HCT116 (cell line): ENCODE measurements at regions not wholly inside any gene's neighbourhood (a gene's known extent, or its start where the extent isn't known, plus 50 kb on each side); places are given as distances from the start of the nearest gene placed in this dataset.

Source experiments
- ATAC-seq: fragments of 200-7000 bp; cut with Tn5 transposase; 2 replicates; pipeline ENCODE4 v1.9.1; 2020; ENCODE audit warnings: mild to moderate bottlenecking, moderate library complexity
- BruUV-seq: library from RNA; stranded (reverse); fragments of 400-500 nt; replicated peaks from 2 replicates; lab custom pipeline; 2021; lab: Mats Ljungman, UMichigan
- CTCF ChIA-PET: fragments of 300-600 bp; sonication (Branson Sonifier 250); formaldehyde crosslinking; loops from one replicate; lab custom pipeline; 2021; ENCODE audit warnings: antibody characterized with exemption; lab: Charles Lee
- POLR2A ChIA-PET: fragments of 300-600, 350-600 bp; sonication (Branson Sonifier 250); formaldehyde crosslinking; loops from one replicate; lab custom pipeline; 2021; ENCODE audit warnings: antibody characterized with exemption; lab: Charles Lee
- RAD21 ChIA-PET, 2 experiments: fragments of 300-600 bp; sonication (Branson Sonifier 250); formaldehyde crosslinking; loops; one replicate each; lab custom pipeline; 2023; ENCODE audit warnings: low total read pairs in 2 of 2; ENCODE audit not compliant: uncharacterized antibody in 2 of 2, unreplicated experiment in 2 of 2, low non-redundant PET in 1 of 2; lab: Charles Lee
- DNase-seq: peaks from one replicate; pipeline ENCODE4 v3.0.0-alpha.2; 2010; ENCODE audit warnings: low read depth, low spot score
- H2AFZ ChIP-seq: fragments of 200-600 bp; shearing (Covaris generic), sonication (generic); 2 replicates; pipeline ENCODE4 v1.6.1; 2017; ENCODE audit warnings: low read depth, mixed run types, mixed read lengths, antibody characterized with exemption, low read length; ENCODE audit not compliant: poor library complexity, severe bottlenecking
- H3K27ac ChIP-seq: 2 replicates; pipeline ENCODE4 v1.5.1; 2012; ENCODE audit warnings: low read depth, low read length
- H3K27me3 ChIP-seq: fragments of 200-600 bp; sonication (generic); 2 replicates; pipeline ENCODE4 v1.6.1; 2016; ENCODE audit warnings: mixed run types, low read length, mixed read lengths; ENCODE audit not compliant: insufficient read depth
- H3K36me3 ChIP-seq, 2 experiments: fragments of 200-500 bp in 1 of 2; fragments of 200-600 bp in 1 of 2; sonication (Bioruptor generic) in 1 of 2; sonication (generic) in 1 of 2; 2 replicates each; pipeline versions ENCODE4 v1.5.1 to v1.6.1; 2014 to 2016; ENCODE audit warnings: low read length in 2 of 2, inconsistent platforms in 1 of 2, mixed read lengths in 1 of 2, mixed run types in 1 of 2; ENCODE audit not compliant: insufficient read depth in 2 of 2, control insufficient read depth in 1 of 2
- H3K4me1 ChIP-seq, 2 experiments: fragments of 200-600 bp in 1 of 2; sonication (generic) in 1 of 2; 2 replicates each; pipeline versions ENCODE4 v1.5.1 to v1.6.1; 2012 to 2017; ENCODE audit warnings: low read length in 2 of 2, inconsistent platforms in 1 of 2, mild to moderate bottlenecking in 1 of 2, mixed read lengths in 1 of 2, mixed run types in 1 of 2, moderate library complexity in 1 of 2; ENCODE audit not compliant: insufficient read depth in 2 of 2, control insufficient read depth in 1 of 2
- H3K4me2 ChIP-seq: fragments of 200-600 bp; sonication (generic); 2 replicates; pipeline ENCODE4 v1.6.1; 2017; ENCODE audit warnings: mixed run types, low read length, mixed read lengths
- H3K4me3 ChIP-seq, 2 experiments: fragments of 200-600 bp in 1 of 2; sonication (generic) in 1 of 2; replicated peaks in 1 of 2; 2 replicates each; pipeline ENCODE4 v1.5.1; 2011 to 2016; ENCODE audit warnings: low read length in 2 of 2, control low read depth in 1 of 2, low read depth in 1 of 2, mild to moderate bottlenecking in 1 of 2, mixed read lengths in 1 of 2, mixed run types in 1 of 2
- H3K79me2 ChIP-seq: fragments of 200-600 bp; sonication (generic); 2 replicates; pipeline ENCODE4 v1.6.1; 2017; ENCODE audit warnings: mild to moderate bottlenecking, mixed run types, low read length, moderate library complexity, mixed read lengths; ENCODE audit not compliant: insufficient read depth
- H3K9ac ChIP-seq: fragments of 200-600 bp; sonication (generic); 2 replicates; pipeline ENCODE4 v1.6.1; 2016; ENCODE audit warnings: low read length, mixed read lengths
- H3K9me2 ChIP-seq: fragments of 200-600 bp; sonication (generic), shearing (Covaris generic); 2 replicates; pipeline ENCODE4 v1.6.1; 2017; ENCODE audit warnings: mixed run types, mild to moderate bottlenecking, moderate library complexity; ENCODE audit not compliant: insufficient read depth
- H3K9me3 ChIP-seq, 2 experiments: fragments of 200-500 bp in 1 of 2; fragments of 200-600 bp in 1 of 2; sonication (Bioruptor generic) in 1 of 2; sonication (generic) in 1 of 2; 2 replicates each; pipeline ENCODE4 v1.6.1; 2014 to 2017; ENCODE audit warnings: low read length in 2 of 2, mixed read lengths in 2 of 2, inconsistent platforms in 1 of 2, low read depth in 1 of 2, mild to moderate bottlenecking in 1 of 2, mixed run types in 1 of 2, moderate library complexity in 1 of 2; ENCODE audit not compliant: control insufficient read depth in 1 of 2, insufficient read depth in 1 of 2
- H4K20me1 ChIP-seq: fragments of 200-600 bp; sonication (generic), shearing (Covaris generic); 2 replicates; pipeline ENCODE4 v1.6.1; 2017; ENCODE audit warnings: mixed run types, mild to moderate bottlenecking, moderate library complexity; ENCODE audit not compliant: insufficient read depth
- EGR1 ChIP-seq: IDR thresholded peaks from 2 replicates; pipeline ENCODE4 v1.6.1; 2012; ENCODE audit warnings: low read depth
- ELF1 ChIP-seq: IDR thresholded peaks from 2 replicates; pipeline ENCODE4 v1.6.1; 2012; ENCODE audit warnings: low read depth, borderline replicate concordance
- EZH2 ChIP-seq: fragments of 200-600 bp; sonication (generic); IDR thresholded peaks from 2 replicates; pipeline ENCODE4 v1.6.1; 2017; ENCODE audit warnings: antibody characterized with exemption, mixed run types
- EZH2phosphoT487 ChIP-seq: fragments of 200-600 bp; IDR thresholded peaks from 2 replicates; pipeline ENCODE4 v1.6.1; 2018; ENCODE audit warnings: antibody characterized with exemption, borderline replicate concordance
- FOSL1 ChIP-seq: IDR thresholded peaks from 2 replicates; pipeline ENCODE4 v1.6.1; 2012; ENCODE audit warnings: low read depth
- POLR2A ChIP-seq: IDR thresholded peaks from 2 replicates; pipeline ENCODE4 v1.7.0; 2011; ENCODE audit warnings: borderline replicate concordance; ENCODE audit not compliant: insufficient read depth, insufficient read length; ENCODE audit errors: extremely low read depth
- POLR2AphosphoS5 ChIP-seq: IDR thresholded peaks from 2 replicates; pipeline ENCODE4 v1.6.1; 2011; ENCODE audit warnings: mild to moderate bottlenecking, low read depth, low read length, moderate library complexity
- RAD21 ChIP-seq: IDR thresholded peaks from 2 replicates; pipeline ENCODE4 v1.6.1; 2012; ENCODE audit warnings: low read depth, mild to moderate bottlenecking
- REST ChIP-seq: IDR thresholded peaks from 2 replicates; pipeline ENCODE4 v1.6.1; 2012; ENCODE audit warnings: low read depth
- SIN3A ChIP-seq: IDR thresholded peaks from 2 replicates; pipeline ENCODE4 v1.6.1; 2012; ENCODE audit warnings: low read depth
- SP1 ChIP-seq: IDR thresholded peaks from 2 replicates; pipeline ENCODE4 v1.6.1; 2012; ENCODE audit warnings: low read depth
- SRF ChIP-seq: IDR thresholded peaks from 2 replicates; pipeline ENCODE4 v1.6.1; 2012; ENCODE audit warnings: low read depth
- TCF7L2 ChIP-seq: IDR thresholded peaks from 2 replicates; pipeline ENCODE4 v1.7.0; 2011; ENCODE audit warnings: borderline replicate concordance, inconsistent platforms; ENCODE audit not compliant: insufficient read depth, insufficient read length; ENCODE audit errors: extremely low read depth
- YY1 ChIP-seq: IDR thresholded peaks from 2 replicates; pipeline ENCODE4 v1.6.1; 2011; ENCODE audit warnings: low read length, low read depth, moderate library complexity, mild to moderate bottlenecking; ENCODE audit not compliant: insufficient replicate concordance; ENCODE audit errors: extremely low read depth
- ZNF274 ChIP-seq: fragments of 200-500 bp; sonication (Bioruptor generic); IDR thresholded peaks from 2 replicates; pipeline ENCODE4 v1.6.1; 2014; ENCODE audit warnings: mild to moderate bottlenecking, low read depth, low read length, inconsistent platforms
- intact Hi-C: fragments of 100-400 bp; cut with micrococcal nuclease; formaldehyde crosslinking; loops from 2 replicates; pipeline ENCODE4 v1.10.0; 2022

- Histone ChIP-seq H3K9ac (no peak overlapping the region), H3K27ac (no peak overlapping the region), H3K9me2 (no peaks in the 10 kb centered on the region), H3K79me2 (no peaks in the 10 kb centered on the region), H3K4me2 (no peak overlapping the region), H3K9me3 (no peaks in the 10 kb centered on the region), H3K36me3 (no peaks in the 10 kb centered on the region), H3K27me3 (no peaks in the 10 kb centered on the region), H3K4me3 (no peak overlapping the region), H3K4me1 (no peaks in the 10 kb centered on the region), H4K20me1 (no peaks in the 10 kb centered on the region), H2AFZ (no peak overlapping the region)
- ATAC-seq = no peak
- DNase-seq = no peak
- intact Hi-C loops = no loop called here
- POLR2A ChIA-PET = no interaction called here
- TF ChIP-seq ELF1 (no peak), YY1 (no peak), EGR1 (no peak), FOSL1 (no peak), POLR2A (no peak), EZH2phosphoT487 (no peak), RAD21 (no peak), SRF (no peak), SP1 (no peak), SIN3A (no peak)
- CTCF ChIA-PET = no interaction called here
- RAD21 ChIA-PET = no interaction called here
- no TSS peak for BruUV-seq
These were observed 574.5 kb upstream of the SLIT2 start for GRCh38 chr4:19677211-19677610.

- no peaks in the 10 kb centered on the region for H3K79me2 ChIP-seq
- BruUV-seq = no TSS peak
- H3K9me3 ChIP-seq = no peaks in the 10 kb centered on the region
- H3K27me3 ChIP-seq = no peaks in the 10 kb centered on the region
- DNase-seq (no peak), ATAC-seq (no peak)
- no peaks in the 10 kb centered on the region for H4K20me1 ChIP-seq
- no peaks in the 10 kb centered on the region for H3K36me3 ChIP-seq
- no peak overlapping the region for H3K4me2 ChIP-seq
- CTCF ChIA-PET = no interaction called here
- H3K4me3 ChIP-seq = no peak overlapping the region
- H3K9ac ChIP-seq = no peak overlapping the region
- no peaks in the 10 kb centered on the region for H3K9me2 ChIP-seq
- RAD21 ChIA-PET = no interaction called here
- intact Hi-C loops = no loop called here
- POLR2A ChIA-PET = no interaction called here
- no peak overlapping the region for H3K27ac ChIP-seq
- H3K4me1 ChIP-seq = no peaks in the 10 kb centered on the region
- H2AFZ ChIP-seq = no peak overlapping the region
- TF ChIP-seq TCF7L2 (no peak), EGR1 (no peak), EZH2 (no peak), POLR2AphosphoS5 (no peak), YY1 (no peak), ELF1 (no peak), REST (no peak), SIN3A (no peak), POLR2A (no peak), EZH2phosphoT487 (no peak), ZNF274 (no peak), SRF (no peak)
These were observed 576.4 kb upstream of the SLIT2 start for GRCh38 chr4:19675172-19675811.
